ENCODE measurements at regions not wholly inside any gene's neighbourhood (a gene's known extent, or its start where the extent isn't known, plus 50 kb on each side); places are given as distances from the start of the nearest gene placed in this dataset.

DNA sequence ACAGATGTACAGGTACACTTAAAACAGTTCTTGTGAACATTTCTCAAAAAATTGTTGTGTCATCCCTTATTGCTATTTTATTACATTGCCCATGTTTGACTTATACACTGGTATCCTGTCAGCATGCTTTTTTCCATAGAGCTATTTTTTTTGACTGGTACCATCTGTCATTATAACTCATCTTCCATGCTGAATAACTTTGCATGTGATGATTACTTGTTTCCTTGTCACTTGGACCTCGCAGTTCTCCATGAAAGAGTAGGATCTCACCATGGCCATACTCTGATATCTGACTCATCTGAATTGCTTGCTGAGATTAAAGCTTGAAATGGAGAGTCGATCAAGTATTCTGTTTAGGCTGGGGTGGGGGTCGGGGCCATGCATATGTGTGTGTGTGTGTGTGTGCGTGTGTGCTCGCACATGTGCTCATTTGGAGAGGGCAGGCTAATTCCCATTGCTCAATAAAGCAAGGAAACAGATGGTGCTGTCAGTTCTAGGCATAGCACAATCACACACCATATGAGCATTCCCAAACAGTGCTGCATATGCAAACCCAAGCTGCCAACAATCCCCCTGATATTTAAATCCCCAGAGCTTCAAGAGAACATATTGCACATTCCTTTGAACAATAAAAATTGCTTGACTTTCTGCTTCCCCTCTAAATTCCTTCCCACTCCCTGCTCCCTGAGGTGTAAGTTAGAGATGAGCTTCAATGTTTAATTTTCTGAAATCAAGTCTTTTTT is 62.9 kb downstream of the NHLRC3 start:
- no peak for DNase-seq

DNA sequence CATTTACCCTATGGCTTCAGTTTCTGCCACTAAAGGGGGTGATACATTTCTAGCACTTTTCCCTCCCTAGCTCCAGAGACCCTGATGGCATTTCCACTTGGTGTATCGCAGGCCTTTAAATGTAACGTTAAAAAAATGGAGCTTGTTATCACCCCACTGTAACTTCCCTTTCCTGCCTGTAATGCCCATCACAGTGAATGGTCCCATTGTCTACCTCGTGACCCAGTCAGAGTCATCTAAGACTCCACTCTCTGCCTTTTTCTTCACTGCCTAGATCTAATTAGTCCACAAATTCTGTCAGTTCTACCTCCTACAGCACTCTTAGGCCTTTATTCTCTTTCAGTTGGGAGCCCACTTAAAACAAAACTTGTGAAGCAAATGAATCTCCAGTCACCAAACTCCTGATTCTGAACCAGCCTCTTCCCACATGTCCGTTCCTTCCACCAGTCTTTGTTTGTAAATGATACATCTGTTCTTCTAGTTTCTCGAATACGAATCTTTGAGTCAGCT is 64.8 kb downstream of the NHLRC3 start:
- DNase-seq, result no peak

DNA sequence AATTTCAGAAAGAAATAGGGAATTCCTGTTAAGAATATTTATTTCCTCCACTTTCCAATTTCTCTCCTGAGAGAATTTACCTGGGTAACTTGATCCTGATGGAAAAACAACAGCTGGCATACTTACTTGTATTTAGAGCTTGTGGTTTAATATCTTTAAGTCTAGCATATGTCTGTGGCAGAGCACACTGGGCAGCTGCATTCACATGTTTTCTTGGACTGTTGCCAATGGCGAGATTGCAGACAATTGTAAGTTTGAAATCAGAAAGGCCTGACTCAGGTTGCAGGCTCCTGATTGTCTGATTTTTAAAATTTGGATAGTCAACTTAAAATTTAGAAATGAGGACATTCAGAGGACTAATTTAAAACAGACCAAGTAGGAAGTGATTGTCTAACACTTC is 66.9 kb downstream of the NHLRC3 start:
- peak; percentile 71 for DNase-seq

DNA sequence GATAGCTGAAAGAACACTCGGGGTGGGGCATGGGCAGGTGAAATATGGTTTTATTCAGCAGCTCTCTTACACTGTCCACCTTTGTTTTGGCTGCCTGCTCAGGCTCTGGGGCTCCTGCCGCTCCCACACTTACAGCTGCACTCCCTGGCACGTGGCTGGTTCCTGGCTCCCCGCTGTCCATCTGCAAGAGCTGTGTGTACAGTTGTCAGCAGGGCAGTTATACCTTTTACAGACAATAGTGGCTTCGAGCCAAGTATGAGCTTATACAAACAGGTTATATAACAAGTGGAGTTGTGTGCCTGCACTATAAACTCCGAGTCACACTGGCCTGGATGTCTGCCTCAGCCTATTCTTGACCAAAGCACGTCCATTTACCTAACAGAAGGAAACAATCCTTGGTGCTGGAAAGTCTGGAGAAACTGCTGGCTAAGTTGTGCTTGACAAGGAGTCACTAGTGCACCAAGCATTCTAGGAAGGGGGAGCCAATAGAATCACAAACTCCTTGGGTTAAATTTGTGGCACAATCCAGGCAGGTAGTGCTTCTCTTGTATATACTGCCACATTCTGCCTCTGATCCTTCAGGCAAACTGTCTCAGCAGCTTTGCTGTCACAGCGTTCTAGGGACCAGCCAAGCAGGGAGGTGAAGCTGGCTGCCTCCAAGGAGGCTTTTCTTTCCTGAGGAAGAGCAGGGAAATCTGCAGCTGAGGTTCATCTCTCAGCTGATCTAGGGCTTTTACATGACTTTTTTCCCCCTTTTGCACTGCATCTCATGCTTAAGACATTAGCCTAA is 68.2 kb downstream of the NHLRC3 start:
- peak; percentile 48 for DNase-seq

DNA sequence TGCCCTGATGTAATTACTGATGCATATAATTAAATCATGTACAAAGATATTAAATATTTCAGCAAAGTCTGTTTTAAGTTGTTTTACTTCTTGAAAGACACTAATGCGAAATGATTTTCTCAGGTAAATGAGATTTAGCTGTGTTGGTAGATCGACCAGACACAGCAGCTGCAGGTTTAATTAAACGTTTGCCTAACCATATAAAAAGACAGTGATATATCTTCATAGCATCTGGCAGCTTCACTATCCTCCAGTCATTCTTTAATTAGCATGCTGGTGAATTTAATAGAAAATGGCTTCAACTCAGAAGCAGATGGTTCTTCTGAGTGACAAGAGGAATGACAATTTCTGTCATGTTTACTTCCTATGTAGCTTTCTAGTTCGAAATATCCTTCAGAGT is 69.3 kb downstream of the NHLRC3 start:
- DNase-seq, result no peak

DNA sequence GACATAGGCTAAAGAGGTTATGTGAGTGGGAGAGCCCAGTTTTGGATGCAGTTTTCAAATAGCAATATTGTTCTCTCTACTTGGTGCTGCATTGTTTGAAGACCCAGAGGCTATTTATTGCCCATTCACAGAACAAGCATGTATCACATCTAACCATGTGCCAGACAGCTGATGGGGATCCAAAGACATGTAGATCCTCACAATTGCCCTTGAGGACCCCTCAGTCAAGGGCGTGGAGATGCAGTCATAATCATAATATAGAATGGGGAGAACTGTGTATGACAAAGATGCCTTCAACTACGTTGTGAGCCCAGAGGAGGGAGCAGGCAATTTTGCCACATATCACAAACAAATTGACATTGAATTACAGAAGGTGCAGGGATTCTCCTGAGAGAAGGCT is 70.5 kb downstream of the NHLRC3 start:
- no peak for DNase-seq

DNA sequence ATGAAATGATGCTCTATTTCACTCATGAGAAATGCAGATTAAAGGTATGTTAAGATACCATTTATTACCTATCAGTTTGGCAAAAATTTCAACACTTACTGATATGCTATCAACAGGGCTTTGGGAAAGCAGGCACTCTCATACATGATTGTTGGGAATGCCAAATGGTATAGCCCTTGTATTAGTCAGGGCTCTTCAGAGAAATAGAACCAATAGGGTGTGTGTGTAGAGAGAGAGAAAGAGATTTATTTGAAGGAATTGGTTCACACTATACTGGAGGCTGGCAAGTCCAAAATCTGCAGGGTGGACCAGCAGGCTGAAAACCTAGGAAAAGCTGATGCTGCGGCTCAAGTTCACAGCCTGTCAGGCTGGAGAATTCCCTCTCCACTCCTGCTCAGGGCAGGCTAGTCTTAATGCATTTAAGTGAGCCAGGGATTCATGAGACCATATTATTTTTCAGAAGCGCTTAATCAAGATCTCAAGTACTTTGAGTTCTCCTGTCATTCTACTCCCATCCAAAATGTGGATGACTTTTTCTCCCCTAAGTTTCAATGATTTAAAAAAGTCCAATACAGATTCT is 72.4 kb downstream of the NHLRC3 start:
- no peak for DNase-seq

DNA sequence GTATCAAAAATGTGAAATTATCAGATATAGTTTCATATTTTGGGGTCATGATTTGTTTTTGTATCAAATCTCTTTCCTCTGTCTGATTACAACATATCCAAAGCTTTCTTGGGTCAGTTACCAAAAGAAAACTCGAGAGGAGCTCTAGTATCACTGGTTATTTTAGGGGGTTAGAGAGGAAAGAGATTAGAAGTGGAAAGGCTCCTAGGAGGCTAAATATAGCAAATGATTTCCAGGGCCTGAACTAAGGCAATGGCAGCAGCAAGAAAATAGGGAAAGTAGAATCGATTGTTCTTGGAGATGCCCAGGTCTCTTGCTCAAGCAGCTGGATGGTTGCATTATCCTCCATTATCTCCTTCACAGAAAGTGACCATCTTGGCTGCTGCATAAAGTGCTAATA is 72.9 kb downstream of the NHLRC3 start:
- no peak for DNase-seq

DNA sequence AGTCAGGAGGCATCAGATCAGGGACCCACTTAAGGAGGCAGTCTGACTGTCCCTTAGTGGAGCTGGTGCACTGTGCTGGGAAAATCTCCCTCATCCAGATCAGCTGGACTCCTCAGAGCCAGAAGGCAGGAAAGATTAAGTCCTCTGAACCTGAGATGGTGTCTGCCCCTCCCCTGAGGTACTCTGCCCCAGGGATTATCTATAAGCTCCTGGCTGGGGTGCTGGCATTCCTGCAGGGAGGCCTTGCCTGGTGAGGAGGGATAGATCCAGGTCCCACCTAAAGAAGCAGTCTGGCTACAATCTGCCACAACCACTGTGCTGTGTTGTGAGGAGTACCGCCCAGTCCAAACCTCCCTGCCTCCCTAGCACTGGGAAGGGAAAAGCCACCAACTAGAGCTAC is 81.2 kb downstream of the NHLRC3 start:
- no peak for DNase-seq

DNA sequence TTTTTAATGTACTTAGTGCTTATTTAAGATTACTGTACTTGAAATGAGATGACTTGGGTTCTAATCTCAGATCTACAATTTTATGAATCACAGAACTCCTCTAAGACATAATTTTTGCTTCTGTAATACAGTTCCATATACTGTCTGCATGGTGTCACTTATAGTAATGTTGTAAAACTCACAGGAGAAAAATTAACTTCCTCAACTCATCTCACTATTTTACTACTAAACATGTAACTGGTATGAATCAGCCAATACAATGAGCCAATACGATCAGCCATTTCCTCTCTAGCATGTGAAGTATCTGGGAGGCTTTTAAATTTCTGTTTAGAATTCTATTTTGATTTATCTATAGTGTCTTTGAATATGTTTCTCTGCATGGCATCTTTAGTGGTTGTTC is 85.3 kb downstream of the NHLRC3 start:
- DNase-seq, result no peak

DNA sequence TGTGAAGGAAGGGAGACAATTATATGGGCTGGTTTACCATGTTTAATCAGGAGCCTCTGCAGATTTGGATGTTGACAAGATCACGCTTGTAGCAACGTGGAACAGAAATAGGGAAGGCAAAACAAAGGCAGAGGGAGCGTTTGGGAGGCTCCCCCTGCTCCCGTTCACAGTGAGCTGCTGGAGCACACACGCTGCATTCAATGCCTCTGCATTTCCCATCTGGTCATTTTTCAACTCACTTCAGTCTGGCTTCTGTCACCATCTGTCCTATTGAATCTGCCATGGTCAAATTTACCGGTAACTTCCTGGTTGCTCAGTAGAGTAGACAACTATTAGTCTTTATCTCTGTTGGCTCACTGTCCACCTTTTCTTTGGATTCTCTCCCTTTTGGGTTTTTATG is 91.0 kb downstream of the NHLRC3 start:
- DNase-seq, result no peak

DNA sequence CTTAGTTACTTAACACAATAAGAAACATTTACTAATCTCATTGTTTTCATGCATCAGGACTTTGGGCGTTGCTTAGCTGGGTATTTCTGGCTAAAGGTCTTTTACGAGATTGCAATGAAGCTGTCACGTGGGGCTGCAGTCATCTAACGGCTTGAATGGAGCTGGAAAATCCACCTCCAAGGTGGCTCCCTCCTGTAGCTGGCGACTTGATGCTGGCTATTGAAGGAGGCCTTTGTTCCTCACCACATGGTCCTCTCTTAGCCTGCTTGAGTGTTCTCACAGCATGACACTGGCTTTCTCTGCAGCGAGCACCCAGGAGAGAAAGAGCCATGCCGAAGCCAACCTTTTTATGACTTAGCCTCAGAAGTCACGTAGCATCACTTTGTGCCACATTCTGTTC is 92.0 kb downstream of the NHLRC3 start:
- DNase-seq, result no peak

DNA sequence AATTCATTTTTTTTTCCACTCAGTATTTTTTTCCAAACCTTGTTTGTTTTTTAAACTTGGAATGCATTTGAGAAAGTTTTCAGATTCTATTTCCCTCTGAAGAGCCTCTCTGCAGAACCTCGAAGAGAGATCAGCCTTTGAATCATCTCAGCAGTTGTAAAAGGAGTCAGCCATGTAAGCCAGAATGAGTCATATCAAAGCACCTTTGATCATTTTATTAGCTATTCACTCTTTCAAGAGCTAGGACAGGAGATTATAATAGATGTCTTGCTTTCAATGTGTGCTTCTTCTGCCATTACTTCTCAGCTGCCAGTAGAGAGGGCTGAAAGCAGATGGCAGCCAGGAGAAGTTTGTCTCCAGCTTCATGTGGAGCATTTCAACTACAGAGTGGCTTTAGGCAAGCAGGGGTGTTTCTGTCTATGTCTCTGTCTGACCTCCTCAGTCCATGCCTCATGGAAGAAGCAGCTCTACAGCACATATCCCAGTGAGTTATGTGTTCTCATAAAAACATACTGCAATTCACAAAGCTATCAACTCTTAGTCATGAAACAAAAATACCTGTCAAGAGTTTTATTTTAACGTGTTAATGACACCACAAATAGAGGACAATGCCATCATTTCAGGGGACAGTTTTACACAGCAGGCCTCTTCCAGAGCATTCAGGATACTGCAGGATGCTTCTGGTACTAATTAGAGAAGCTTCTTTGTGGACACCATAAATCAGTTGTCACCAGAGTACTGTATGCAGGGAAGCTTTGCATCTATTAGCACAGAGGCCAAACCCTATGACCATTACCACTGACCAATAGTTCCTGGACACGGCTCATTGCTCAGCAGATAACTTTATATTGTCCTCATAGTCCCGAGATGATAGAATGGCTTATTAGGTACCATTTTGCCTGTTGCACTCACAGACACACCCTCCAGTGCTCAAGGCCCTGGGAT is 94.3 kb downstream of the NHLRC3 start:
- DNase-seq, result peak; percentile 0

DNA sequence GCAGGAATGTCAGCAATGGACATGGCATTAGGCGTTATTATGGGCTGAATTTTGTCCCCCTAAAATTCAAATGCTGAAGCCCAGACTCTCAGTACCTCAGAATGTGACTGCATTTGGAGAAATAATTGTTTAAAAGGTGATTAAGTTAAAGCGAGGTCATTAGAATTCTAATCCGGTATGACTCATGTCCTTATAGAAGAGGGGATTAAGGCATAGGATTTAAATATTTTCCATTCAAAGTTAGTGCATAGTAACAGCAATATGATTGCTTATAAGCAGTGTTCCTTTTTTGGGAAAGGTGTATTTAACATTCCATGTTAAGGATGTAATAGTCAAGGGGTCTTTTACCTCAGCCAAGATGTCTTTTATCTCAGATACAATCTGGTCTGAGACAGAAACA is 95.5 kb downstream of the NHLRC3 start:
- DNase-seq, result no peak

DNA sequence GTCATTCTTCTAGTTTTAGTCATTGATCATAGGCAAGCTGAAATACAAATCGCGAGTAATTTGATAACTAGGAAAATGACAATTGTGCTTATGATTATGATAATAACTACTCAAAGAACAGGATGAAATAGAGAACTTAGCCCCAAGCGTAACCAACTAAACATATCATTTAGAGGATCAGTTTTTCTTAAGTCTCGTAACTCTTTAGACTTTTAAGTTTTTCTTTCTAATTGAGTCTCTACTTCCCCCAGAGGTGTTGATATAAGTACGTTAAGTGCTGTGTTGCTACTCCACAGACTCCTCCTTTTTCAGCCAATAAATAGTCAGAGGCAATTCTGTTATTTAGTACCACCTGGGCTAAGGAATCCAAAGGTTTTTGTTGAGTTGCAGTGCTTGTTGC is 96.3 kb downstream of the NHLRC3 start:
- no peak for DNase-seq

DNA sequence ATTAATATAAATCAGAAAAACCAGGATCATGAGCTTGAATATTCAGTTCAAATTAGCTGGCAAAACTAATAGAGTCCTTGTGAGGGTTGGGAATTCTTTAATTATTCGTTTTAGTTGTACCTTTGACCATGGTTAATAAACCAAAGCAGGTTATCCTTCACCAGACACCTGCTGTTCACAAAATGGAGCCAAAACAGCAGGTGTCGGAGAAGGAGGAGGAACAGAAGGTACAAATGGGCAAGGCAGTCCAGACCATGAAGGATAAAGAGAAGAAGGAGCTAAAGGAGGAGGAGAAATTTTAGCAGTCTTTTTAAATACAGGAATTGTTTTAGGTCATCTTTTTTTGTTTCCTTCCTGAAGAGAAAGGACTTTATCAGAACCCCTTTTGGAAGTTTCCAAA is 106.1 kb downstream of the NHLRC3 start:
- DNase-seq, result no peak

DNA sequence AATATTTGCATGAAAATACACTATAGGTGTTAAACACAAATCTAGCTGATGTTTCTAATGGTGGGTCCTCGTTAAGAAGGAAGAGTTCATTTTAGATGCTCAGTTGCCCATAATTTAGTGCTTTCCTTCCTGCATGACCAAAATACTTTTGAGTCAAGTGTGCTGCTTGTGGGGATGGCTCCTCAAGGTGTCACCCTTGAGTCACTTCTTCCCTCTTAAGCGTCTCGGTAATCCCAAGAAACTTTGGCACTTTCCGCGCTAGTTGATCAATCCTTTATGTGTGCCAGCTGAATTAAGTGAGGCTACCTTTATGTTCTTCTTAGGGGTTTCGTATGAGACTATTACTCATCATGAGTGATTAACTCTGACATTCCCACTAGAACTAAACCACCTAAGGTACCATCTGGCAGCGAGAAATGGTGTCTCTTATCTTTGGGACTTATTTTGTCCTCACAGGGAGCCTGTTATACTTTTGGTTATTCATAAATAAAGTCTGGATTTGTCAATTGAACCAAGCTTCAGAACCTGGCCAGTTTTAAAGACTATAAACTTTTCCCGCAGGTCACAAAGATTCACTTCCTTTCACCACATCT is 106.8 kb downstream of the NHLRC3 start:
- no peak for DNase-seq

DNA sequence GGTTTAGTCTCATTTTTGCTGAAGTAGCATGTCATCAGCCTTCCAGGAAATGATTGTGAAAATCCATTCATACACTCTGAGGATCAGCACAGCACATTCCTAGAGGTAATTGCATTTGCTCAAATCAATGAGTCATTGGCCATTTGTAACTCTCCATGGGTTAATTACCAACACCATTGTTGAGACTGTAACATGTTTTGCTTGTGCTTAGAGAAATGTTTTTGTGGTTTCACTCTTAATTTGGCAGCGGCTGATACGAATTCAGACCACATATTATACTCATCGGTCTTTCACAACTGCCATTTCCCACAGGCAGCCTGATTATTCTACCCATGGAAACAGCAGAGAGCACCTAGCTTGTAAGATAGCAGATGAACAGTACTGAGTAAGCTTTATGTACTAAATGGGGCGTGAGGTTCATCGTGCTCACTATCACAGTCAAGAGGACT is 110.3 kb downstream of the NHLRC3 start:
- DNase-seq, result no peak

DNA sequence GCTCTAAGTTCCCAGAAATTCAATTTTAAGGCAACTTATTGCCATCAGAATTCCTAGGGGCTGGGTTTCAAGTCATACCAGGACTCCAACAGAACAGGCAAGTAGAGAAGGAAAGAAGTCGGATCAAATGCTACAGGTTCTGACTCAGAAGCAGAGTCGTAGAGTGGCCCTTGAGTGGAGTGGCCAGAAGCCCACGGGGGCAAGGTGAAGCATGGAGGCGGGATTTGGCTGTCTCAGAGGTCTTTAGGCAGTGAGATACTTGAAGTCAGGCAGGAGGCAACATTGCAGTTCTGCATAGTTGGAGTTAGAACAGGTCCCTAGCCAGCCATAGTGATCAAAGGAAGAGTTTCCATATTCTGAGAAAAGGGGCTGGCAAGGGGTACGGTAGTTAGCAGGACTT is 111.6 kb downstream of the NHLRC3 start:
- DNase-seq, result no peak

DNA sequence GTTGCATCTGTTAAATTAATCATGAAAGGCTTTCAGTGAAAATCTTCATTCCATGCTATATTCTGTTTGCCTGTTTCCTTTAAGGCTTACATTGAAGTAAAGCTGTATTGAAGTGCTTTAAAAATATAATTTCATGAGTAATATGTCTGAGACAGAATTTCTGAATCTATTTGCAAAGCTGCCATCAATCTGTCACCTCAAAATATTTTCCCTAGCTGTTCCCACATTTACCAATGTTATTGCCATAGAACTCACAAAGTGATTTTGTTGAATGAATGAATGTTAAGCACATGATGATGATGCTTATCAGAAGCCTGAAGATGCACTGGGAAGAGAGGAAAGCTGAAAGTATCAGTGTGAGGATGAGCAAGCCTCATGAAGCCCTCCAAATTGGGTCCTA is 115.8 kb downstream of the NHLRC3 start:
- DNase-seq, result no peak

DNA sequence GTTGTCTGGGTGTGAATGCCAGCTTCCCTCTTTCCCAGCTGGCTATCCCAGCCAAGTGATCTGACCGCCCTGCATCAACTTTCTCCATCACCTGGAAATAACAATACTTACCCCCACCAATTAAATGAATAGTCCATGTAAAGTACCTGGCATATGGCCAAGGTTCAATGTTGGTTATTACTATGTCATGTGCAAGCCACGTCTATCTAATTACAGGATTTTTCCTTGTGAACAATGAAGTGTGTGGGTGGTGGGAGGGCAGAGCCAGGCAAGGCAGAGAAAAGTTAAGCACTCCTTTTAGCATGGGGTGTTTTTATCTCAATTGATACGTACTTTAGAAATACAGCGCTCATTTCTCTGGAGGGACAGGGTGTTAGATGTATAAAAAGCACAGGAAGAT is 121.1 kb downstream of the NHLRC3 start:
- peak; percentile 31 for DNase-seq

DNA sequence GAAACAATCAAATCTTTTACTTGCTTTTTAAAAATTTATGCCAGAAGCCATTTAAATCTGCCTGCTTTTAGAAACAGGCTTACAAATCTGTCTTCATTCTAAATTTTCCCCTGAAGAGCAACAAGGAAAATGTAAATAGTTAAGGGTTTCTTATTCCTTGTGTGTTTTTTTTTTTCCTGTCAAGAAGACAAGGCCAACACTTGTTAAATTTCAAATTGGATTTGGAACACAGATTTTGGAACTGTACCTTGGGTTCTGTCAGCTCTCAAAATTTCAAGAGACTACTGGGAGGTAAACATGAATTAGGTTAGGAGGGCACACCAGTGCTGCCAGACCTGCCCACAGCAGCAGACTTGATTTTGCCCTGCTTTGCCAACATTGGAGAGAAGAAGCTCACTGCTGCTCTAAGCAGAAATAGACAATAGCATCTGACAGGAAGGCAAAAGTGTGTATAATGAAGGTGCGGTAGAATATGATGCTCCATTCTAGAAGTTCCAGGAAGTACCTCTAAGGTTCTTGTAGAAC is 121.7 kb downstream of the NHLRC3 start:
- no peak for DNase-seq

Measured in NCI-H510A treated with DMSO at 0.1 percent for 48 hours (cell line).